Ovary (tissue), 3 donors: ENCODE measurements at regions not wholly inside any gene's neighbourhood (a gene's known extent, or its start where the extent isn't known, plus 50 kb on each side); places are given as distances from the start of the nearest gene placed in this dataset.

Source experiments
- EP300 ChIP-seq: sonication (generic); formaldehyde crosslinking; IDR thresholded peaks from one replicate; pipeline ENCODE4 v1.6.1; 2017; ENCODE audit warnings: antibody characterized with exemption
- POLR2A ChIP-seq: fragments of 450-650 bp; IDR thresholded peaks from one replicate; pipeline ENCODE4 v1.6.1; 2017; ENCODE audit warnings: antibody characterized with exemption, mild to moderate bottlenecking, moderate library complexity
- TF ChIP-seq, protein P1 (sequence below), 3 donors: fragments of 450-650 bp in 2 of 3; fragments of 200-600 bp in 1 of 3; IDR thresholded peaks; one replicate each; pipeline versions ENCODE4 v1.5.1 to v1.8.0; 2016 to 2022; ENCODE audit warnings: antibody characterized with exemption in 3 of 3, mild to moderate bottlenecking in 1 of 3
- donor health status: DM: no; HTN: no; CAD: no.

- TF ChIP-seq, protein P1, sequence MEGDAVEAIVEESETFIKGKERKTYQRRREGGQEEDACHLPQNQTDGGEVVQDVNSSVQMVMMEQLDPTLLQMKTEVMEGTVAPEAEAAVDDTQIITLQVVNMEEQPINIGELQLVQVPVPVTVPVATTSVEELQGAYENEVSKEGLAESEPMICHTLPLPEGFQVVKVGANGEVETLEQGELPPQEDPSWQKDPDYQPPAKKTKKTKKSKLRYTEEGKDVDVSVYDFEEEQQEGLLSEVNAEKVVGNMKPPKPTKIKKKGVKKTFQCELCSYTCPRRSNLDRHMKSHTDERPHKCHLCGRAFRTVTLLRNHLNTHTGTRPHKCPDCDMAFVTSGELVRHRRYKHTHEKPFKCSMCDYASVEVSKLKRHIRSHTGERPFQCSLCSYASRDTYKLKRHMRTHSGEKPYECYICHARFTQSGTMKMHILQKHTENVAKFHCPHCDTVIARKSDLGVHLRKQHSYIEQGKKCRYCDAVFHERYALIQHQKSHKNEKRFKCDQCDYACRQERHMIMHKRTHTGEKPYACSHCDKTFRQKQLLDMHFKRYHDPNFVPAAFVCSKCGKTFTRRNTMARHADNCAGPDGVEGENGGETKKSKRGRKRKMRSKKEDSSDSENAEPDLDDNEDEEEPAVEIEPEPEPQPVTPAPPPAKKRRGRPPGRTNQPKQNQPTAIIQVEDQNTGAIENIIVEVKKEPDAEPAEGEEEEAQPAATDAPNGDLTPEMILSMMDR (IDR thresholded peaks at IDR 0.05) = no peak
- TF ChIP-seq POLR2A = no peak
- no peak for TF ChIP-seq EP300
Observed at GRCh38 chr5:2863675-2864433, 112.4 kb upstream of the IRX2 start.
